Hepatic stellate cell (primary cell): ENCODE measurements at regions not wholly inside any gene's neighbourhood (a gene's known extent, or its start where the extent isn't known, plus 50 kb on each side); places are given as distances from the start of the nearest gene placed in this dataset.

Source experiments
- DNase-seq: peaks from one replicate; pipeline ENCODE4 v3.0.0; 2011; ENCODE audit warnings: low spot score

DNA sequence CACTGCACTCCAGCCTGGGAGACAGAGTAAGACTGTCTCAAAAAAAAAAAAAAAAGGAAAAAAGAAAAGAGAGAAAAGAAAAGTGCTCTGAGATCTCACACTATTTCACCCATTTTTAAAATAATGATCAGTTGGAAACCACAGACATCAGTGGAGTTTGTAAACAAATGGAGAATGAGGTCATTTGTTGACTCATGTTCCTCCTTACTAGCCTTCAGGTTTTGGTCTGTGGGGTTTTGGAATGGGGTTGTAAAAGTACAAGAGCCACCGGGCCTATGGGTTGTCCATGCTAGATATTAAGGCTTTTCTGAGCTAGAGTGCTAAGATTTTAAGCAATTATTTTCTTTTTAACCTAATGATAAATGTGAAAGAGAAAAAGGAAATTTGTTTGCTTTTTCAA is 104.4 kb upstream of the PRL start:
- no peak for DNase-seq

DNA sequence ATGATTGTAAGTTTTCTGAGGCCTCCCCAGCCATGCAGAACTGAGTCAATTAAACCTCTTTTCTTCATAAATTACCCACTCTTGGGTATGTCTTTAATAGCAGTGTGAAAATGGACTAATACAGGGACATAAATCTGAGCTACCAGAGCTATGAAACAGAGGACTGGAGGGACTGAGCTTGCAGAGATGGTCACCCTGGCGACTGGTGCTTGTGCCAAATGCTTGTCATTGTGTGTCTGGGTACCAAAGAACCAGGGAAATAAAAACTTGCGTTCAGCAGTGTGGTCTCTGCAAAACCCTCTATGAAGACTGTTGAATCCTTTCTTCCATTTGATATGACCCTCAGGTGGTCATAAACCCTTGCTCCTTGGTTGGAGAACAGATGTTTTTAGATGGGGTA is 105.1 kb upstream of the PRL start:
- DNase-seq: no peak

DNA sequence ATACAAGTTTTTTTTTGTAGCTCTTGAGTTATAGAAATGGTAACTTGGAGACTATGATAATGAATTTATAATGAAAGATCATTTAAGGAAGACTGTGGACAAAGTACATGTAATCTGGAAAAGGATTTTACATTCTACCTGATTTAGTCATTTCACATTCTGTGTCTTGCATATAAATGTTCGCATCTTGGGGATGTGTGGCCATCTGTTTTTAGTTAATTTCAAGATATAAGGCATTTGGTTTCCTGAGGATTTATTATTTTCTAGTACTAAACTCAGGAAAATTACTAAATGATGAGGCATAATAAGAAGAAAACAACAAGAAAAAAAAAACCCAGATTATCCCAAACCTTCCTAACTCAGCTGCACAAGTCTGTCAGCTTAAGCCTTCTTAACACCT is 112.7 kb upstream of the PRL start:
- DNase-seq: no peak

DNA sequence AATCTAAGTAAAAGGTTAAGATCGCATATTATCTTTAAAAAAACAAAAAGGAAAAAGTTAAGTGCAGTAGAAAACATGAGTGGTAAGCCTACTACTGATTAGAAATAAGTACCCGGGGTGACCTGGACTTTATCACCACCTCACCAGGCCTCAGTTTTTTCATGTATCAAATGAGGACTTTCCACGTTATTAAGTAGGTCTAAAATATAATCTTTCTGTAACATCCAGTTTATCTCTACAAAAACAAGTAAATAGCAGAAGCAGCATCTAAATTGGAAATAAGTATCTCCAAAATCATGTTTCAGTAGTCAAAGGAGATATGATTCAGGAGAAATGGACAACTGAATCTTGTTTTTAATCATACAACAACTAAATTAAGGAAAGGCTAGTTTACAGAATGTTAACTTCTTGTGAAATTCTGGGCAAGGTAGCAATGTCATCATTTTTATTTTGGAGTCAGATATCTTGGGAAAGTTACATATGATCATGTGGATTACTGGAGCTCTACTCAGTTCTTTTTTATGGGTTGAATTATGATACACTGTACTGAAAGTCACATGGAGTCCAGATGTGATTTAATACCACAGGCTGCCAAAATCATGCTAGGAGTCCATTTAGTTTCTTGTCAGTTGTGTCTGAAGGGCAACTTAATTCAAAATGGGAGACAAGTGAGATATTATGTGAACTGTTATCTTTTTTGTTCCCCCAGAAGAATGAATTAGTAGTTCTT is 114.7 kb upstream of the PRL start:
- DNase-seq: no peak

DNA sequence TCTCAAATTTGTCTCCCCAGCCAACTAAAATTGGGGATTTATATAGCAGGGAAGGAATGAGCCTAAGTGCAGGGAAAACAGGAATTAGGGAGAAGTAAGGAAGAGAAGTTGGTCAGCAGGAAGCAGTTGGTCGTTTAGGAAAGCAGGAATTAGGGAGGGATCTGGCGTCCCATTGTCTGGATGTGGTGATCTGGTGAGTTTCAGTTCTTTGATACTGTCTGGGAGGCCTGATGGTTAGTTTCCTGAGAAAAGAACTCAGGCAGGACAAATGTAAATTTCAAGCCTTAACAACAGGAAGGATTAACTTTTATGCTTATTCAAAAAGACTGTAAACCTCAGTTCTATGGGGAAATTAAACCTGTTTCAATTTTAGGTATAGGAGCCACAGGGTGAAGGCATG is 116.2 kb upstream of the PRL start:
- no peak for DNase-seq

DNA sequence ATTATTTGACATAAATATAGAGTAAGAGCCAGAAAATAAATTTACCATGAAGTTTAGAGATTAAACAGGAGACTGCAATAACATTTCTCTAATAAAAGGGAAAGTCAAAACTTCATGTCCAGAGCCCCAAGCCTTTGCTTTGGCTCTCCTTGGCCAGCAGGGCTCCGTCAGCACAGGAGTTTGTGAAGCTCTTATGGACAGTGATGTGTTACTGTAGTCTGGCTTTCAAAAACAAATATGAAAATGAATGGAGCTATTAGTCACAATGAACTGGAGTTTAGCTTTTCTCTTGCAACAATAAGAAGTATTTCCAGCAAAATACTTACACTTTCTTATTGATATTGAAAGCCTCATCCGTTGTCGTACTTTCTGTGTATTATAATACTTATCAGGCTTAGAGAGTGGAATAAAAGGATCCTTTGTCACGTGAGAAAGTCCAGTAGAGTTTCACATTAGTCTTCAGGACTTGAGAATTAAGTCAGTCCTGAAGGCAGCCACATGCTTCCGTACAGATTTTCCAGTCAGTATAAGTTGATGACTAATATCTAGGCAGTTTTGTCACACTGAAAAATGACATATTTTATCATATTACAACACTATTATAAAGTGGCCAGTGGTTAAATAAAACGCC is 117.0 kb upstream of the PRL start:
- DNase-seq: peak; percentile 19

DNA sequence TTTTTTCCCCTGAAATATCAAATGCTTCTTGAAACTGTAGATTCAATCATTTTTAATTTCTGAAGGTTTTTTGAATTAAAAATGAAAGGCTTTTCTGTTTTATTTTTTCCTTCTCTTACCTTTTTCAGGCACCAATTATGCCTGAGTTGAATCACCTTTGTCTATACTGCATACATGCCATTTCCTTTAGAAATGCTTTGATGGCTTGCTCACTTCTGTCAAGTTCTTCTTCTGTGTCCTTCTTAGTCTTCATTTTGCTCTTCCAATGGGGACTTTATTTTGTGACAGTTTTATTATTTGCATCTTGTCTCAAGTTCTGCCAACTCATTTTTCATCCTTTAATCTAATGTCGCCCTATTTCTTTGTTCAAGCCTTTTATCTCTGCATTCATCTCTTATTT is 121.9 kb upstream of the PRL start:
- DNase-seq: no peak

DNA sequence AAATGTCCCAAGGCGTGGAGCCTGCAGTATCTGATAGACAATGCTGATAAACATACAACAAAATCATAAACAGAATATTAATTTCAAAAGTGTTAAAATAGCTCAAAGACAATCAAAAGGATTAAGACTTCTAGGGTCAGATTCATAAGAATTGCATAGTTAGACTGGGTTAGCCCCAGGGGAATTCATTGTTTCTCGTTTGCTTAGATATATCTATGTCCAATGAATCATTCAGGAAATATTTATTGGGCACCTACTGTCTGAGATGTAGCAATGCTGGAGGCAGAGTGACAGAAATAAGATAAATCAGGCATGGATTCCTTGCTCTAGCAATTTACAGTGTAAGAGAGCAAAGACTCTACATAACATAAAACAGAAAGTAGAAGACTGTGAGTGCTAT is 124.4 kb upstream of the PRL start:
- no peak for DNase-seq

DNA sequence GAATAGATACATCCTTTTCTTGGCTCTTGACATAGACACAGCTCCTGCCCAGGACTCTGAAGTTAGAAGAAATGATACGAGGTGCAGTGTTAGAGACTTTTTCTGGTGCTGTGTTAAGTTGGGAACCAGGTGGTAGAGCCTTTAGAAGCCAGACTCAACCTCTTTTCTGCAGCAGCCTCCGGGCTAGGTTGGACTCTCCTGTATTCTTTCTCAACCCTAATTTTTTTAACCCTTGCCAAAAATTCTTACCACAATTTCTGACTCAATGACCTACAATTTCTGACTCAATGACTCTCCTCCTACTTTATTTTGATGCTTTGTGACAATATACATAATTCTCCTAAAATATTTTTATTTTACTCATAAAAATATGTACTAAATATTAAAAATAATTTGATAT is 127.4 kb upstream of the PRL start:
- no peak for DNase-seq

DNA sequence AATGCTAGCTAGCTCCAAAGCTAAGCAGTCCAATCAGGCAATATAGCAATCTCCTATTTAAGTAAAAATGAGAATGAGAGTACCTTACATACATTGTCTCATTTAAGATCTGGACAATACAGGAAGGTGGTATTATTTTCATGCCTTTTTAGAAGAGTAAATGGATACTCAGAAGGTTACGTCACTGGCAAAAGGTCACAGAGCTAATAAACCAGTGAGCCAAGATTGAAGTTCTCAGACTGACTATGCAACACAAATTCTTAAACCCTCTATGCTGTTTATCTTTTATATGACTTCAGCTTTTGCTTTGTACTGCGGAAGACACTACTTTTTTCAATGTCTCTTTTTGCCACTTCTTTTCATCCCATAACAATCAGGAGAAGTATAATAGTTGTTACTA is 135.2 kb upstream of the PRL start:
- no peak for DNase-seq

DNA sequence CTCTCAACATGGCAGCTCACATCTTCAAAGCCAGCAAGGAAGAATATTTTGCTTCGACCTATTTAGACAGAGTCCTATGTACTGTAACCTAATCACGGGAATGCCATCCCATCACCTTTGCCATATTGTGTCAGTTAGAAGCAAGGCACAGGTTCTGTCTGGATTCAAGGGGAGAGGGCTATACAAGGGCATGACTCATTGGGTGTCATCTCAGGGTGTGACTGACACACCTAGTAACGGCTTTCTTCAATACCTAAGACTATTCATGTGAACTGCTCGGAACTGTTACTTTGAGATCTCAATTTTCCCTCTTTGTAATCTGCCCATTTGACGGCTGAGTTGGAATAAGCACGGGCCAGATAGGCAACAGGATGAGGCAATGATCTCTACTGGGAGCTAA is 135.6 kb upstream of the HDGFL1 start:
- DNase-seq: no peak

DNA sequence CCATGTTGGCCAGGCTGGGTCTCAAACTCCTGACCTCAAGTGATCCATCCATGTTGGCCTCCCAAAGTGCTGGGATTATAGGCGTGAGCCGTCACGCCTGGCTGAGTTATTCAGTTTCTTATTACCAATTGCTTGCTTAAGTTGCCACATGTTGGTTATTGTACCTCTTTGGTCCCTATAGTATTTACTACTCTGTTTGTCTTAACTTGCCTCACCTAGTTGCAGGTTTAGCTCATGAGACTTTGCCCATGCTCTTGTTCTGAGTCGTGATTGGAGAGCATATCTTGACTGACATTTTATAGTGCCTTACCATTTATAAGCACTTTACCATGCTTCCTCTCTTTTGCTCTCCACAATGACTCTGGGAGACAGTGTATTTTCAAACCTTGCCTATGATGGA is 134.2 kb upstream of the HDGFL1 start:
- DNase-seq: no peak

DNA sequence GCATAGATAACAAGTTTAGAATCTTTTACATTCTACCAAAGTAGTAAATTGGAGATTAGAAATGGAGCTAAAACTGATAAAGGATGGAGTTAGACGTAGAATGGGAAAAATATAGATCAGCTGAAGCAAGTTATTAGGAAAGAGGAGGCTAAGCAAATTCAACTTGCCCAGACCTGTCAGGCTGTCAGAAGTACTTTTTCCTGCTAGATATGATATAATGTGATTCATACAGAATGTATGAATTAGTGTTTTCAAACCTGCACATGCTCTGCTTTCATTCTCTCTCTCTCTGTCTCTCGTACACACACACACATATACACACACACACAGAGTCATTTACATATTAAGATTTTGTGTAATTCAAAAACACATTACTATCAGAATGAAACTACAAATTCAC is 133.2 kb upstream of the HDGFL1 start:
- no peak for DNase-seq

DNA sequence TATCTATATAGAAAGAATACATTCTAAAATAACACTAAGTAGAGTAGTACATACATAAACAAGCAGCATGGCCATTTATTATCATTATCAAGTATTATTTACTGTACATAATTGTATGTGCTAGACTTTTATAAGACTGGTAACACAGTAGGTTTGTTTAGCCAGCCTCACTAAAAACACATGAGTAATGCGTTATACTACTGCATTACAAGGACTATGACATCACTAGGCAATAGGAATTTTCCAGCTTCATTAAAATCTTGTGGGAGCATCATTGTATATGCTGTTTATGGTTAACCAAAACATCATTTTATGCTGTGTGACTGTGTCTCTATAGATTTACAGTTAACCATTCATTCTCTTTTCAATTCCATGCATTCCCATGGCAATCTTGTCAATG is 131.7 kb upstream of the HDGFL1 start:
- no peak for DNase-seq

DNA sequence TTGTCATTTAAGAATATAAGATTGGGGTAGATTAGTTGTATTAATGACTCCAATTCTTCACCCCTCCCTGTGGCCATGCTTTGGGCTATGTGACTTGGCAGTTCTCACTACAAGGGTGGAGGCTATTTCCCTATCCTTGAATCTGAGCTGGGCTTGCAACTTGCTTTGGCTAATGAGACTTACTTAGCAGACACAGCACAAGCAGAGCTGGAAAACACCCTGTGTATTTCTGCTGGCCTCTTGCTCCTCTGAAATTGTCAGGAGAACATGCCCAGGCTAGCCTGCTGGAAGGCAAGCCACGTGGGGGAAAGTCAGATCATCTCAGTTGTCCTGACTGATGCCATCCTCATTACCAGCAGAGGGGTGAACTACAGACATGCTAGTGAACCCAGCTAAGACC is 126.5 kb upstream of the HDGFL1 start:
- DNase-seq: no peak

DNA sequence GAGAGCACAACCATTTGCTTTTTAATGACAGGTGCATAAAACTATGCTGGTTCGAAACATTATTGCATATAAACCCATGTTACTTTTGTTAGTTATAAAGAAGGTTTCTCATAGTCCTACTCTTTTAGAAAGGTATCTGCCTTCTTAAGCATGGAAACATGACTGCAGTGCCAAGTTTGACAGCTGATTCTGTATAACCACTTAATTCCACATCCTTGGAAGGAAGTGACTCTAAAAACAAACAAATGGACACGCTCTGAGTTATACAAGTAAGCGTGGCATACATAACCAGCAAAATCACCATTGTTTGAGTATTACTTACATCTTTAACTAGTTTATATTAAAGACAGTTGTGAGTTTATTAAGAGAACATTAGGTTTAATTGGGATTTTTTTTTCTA is 125.0 kb upstream of the HDGFL1 start:
- DNase-seq: no peak

DNA sequence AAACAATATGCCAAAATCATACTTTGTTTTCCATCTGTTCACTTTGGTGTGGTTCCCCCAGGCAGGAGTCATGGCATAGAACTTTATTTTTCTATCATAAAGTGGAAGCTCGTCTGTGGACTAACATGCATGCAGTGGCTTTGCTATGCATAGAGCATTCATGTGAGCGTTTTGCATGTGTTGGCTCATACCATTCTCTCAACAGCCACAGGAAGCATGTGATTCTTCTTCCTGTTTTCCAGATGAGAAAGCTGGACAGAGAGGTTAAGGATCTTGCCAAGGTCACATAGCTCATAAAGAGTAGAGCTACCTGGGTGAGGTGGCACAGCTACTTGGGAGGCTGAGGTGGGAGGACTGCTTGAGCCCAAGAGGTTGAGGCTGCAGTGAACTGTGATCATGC is 123.4 kb upstream of the HDGFL1 start:
- DNase-seq: no peak

DNA sequence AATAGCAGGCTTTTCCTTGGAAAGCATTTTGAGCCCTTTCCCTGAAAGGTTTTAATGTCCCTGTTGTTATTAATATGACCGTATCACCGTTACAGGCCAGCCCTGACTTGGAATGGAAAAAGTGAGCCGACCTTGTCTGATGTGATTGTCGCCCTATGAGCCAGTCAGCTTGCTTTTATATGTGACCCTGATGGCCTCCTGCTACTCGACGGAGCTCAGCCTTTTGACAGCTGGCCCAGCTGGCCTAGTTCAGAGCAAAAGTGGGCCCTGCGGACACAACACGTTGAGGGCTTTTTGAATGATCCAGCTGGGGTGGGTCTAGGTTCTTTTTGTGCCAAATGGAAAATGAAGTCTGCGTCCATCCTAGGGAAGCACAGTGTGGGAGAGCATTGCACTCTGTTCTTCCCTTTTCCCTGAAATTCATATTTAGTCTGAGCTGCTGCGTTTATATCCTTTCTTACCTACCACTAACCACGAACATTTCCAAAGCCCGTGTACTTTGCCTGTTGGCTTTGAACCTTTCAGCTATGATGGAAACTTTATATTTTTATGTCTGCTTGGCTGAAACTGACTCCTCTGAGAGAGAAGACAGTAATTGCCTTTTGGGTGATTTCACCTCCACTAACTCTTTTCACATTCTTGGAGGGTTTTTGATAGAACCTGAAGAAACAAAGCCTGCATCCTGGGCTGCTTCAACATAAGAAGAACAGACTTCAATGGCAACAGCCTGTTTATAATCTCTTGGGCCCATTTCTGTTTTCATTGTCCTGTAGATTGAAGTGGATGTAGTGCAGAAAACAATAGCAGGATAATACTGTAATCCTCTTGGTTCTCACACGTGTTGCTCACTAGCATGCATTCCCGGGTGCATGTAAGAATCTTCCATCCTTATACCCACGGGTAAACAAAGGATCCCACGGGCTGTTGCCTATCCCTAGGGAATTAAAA is 121.8 kb upstream of the HDGFL1 start:
- no peak for DNase-seq

DNA sequence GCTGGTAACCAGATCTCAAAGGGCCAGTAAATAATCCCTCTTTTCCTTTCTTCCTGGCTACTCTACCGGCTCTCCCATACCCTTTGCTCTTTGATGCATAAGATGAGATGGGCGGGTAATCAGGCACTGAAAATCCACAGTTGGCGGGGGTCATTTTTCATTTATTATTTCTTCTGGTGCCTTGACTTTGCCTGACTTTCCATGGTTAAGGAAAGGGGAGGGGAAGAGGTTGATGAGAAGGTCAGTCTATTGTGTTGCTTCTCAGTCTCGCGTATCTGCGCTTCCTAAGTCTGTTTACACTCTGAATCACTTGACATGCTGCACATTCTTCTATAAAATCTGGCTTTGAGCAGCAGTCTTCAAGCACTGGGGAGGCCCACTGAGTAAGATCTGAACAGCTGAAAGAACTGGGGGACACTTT is 121.1 kb upstream of the HDGFL1 start:
- DNase-seq: peak; percentile 2

DNA sequence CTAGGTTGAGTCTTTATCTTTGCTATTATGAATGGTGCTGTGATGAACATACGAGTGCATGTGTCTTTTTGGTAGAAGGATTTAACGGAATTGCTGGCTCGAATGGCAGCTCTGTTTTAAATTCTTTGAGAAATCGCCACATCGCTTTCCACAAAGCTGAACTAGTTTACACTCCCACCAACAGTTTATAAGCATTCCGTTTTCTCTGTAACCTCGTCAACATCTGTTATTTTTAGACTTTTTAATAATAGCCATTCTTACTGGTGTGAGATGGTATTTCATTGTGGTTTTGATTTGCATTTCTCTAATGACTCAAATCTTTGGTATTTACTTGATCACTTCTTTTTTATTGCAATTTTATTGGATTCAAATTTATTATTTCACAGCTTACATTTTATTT is 117.4 kb upstream of the HDGFL1 start:
- DNase-seq: no peak

DNA sequence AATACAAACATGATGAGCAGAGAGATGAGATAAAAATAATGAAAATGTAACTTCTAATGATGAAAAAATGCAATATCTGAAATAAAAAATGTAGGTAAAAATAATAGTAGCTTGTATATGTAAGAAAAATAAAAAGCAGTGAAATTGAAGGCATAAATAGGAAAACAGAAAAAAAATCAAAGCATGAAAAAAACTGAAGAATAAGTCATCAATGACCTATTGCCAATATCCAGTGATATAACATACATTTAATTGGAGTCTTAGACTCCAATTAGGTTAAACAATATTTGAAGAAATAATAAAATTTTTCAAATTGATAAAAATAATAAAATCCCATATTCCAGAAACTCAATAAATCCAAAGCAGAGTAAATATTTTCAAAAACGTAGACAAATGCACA is 114.0 kb upstream of the HDGFL1 start:
- no peak for DNase-seq

DNA sequence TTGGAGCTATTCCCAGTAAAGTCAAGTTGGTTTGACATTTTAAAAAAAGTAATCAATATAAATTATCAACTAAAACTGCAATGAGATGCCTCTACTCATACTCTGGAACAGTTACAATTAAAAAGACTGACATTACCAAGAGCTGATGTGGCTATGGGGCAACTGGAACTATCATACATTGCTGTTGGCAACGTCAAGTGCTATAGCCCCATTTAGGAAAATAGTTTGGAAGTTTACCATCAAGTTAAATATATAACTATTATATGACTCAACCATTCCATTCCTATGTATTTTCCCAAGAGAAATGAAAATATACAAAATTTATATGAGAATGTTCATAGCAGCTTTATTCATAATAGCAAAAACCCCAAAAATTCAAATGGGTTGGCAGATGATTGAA is 111.4 kb upstream of the HDGFL1 start:
- DNase-seq: no peak

DNA sequence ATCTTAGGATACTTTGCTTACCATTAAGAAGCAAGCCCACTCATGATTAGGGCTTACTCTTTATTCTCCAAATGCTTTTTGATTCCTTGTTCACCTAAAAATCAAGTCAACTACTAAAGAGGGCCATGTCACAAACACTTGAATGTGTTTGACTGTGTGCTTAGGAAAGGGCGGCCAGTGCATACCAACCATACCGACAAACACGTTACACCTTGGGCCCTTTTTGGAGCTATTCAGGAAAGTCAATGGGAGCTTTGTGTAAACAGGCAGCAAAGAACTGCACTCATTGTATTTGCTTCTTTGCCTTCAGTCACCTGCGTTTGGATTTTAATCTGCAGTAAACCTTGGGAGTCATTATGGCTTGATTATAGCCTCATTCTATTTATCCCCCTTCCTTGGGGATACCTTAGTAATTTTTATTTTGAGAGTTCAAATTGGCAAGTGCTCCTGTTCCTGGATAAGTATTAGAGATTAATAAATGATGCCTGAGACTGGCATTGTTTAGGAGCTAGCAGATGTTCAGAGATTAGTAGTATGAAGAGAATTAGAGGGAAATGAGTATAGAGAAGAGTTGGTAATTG is 102.6 kb upstream of the HDGFL1 start:
- no peak for DNase-seq
